Lower leg skin (tissue), 3 donors: ENCODE measurements at regions not wholly inside any gene's neighbourhood (a gene's known extent, or its start where the extent isn't known, plus 50 kb on each side); places are given as distances from the start of the nearest gene placed in this dataset.
"Not testable (repeated sequence)": the region's sequence is repeated elsewhere in the genome, so short reads cannot be mapped to it uniquely, and the experiment has no call there.

Experiments used
- POLR2A ChIP-seq, 2 donors: fragments of 450-650 bp; IDR thresholded peaks; one replicate each; pipeline ENCODE4 v1.6.1; 2016 to 2017; ENCODE audit warnings: antibody characterized with exemption in 2 of 2, mild to moderate bottlenecking in 1 of 2, moderate library complexity in 1 of 2
- TF ChIP-seq, protein P1 (sequence below), 3 donors: fragments of 450-650 bp; IDR thresholded peaks; one replicate each; pipeline ENCODE4 v1.5.1; 2016; ENCODE audit warnings: antibody characterized with exemption in 3 of 3, mild to moderate bottlenecking in 3 of 3, moderate library complexity in 2 of 3

DNA sequence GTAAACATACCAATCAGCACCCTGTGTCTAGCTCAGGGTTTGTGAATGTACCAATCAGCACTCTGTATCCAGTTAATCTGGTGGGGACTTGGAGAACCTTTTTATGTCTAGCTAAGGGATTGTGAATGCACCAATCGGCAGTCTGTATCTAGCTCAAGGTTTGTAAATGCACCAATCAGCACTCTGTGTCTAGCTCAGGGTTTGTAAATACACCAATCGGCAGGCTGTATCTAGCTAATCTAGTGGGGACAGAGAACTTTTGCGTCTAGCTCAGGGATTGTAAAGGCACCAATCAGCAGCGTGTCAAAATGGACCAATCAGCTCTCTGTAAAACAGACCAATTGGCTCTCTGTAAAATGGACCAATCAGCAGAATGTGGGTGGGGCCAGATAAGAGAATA, 126.7 kb upstream of the MYO10 start:
- TF ChIP-seq, protein P1, sequence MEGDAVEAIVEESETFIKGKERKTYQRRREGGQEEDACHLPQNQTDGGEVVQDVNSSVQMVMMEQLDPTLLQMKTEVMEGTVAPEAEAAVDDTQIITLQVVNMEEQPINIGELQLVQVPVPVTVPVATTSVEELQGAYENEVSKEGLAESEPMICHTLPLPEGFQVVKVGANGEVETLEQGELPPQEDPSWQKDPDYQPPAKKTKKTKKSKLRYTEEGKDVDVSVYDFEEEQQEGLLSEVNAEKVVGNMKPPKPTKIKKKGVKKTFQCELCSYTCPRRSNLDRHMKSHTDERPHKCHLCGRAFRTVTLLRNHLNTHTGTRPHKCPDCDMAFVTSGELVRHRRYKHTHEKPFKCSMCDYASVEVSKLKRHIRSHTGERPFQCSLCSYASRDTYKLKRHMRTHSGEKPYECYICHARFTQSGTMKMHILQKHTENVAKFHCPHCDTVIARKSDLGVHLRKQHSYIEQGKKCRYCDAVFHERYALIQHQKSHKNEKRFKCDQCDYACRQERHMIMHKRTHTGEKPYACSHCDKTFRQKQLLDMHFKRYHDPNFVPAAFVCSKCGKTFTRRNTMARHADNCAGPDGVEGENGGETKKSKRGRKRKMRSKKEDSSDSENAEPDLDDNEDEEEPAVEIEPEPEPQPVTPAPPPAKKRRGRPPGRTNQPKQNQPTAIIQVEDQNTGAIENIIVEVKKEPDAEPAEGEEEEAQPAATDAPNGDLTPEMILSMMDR (IDR thresholded peaks at IDR 0.05) = not testable (repeated sequence)
- TF ChIP-seq POLR2A (IDR thresholded peaks at IDR 0.05) = not testable (repeated sequence)
